ENCODE measurements at regions not wholly inside any gene's neighbourhood (a gene's known extent, or its start where the extent isn't known, plus 50 kb on each side); places are given as distances from the start of the nearest gene placed in this dataset.

GRCh38 chr2:153644955-153645354 is 166.4 kb upstream of the RPRM start:
- no peak for TF ChIP-seq POLR2A (IDR thresholded peaks at IDR 0.05; ENCODE audit: low read length)
- no peak for TF ChIP-seq GATA1 (IDR thresholded peaks at IDR 0.05; ENCODE audit: low read depth, low read length)
